Neural progenitor cell (in vitro differentiated cells): ENCODE measurements at regions not wholly inside any gene's neighbourhood (a gene's known extent, or its start where the extent isn't known, plus 50 kb on each side); places are given as distances from the start of the nearest gene placed in this dataset.

Experiments
- CTCF ChIP-seq: fragments of 200-600 bp; sonication (generic); IDR thresholded peaks from 2 replicates; pipeline ENCODE4 v1.5.1; 2017; ENCODE audit warnings: antibody characterized with exemption, mild to moderate bottlenecking
- EZH2 ChIP-seq: fragments of 200-600 bp; sonication (generic); IDR thresholded peaks from 2 replicates; pipeline ENCODE4 v1.6.1; 2017; ENCODE audit warnings: antibody characterized with exemption, mild to moderate bottlenecking, moderate library complexity

- TF ChIP-seq CTCF: no peak
- TF ChIP-seq EZH2: no peak
Observed at GRCh38 chr7:81469153-81469868, 300.5 kb downstream of the HGF start.
